GM12874 (cell line): ENCODE measurements at regions not wholly inside any gene's neighbourhood (a gene's known extent, or its start where the extent isn't known, plus 50 kb on each side); places are given as distances from the start of the nearest gene placed in this dataset.

ENCODE experiments used
- TF ChIP-seq, protein P1 (sequence below): IDR thresholded peaks from 2 replicates; pipeline ENCODE4 v1.5.1; 2011; ENCODE audit warnings: low read depth, mild to moderate bottlenecking, control low read depth, low read length, moderate library complexity; ENCODE audit not compliant: insufficient read depth

DNA sequence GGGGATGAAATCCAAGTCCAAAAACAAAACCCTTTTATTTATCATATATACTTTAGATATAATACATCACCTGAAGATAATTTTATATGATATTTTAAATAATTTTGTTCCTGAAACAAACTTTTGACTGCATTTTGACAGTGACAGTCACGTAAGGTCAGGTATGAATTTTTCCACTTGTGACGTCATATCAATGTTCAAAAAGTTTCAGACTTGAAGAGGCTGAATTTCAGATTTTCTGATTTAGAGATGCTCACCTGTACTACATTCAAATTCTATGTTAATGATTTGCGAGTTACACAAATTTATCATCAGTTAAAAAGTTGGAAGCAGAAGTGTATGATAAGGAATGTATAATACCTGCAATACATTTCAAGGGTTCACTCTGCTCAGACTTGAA is 136.1 kb upstream of the EPHA6 start:
- TF ChIP-seq, protein P1, sequence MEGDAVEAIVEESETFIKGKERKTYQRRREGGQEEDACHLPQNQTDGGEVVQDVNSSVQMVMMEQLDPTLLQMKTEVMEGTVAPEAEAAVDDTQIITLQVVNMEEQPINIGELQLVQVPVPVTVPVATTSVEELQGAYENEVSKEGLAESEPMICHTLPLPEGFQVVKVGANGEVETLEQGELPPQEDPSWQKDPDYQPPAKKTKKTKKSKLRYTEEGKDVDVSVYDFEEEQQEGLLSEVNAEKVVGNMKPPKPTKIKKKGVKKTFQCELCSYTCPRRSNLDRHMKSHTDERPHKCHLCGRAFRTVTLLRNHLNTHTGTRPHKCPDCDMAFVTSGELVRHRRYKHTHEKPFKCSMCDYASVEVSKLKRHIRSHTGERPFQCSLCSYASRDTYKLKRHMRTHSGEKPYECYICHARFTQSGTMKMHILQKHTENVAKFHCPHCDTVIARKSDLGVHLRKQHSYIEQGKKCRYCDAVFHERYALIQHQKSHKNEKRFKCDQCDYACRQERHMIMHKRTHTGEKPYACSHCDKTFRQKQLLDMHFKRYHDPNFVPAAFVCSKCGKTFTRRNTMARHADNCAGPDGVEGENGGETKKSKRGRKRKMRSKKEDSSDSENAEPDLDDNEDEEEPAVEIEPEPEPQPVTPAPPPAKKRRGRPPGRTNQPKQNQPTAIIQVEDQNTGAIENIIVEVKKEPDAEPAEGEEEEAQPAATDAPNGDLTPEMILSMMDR = no peak

DNA sequence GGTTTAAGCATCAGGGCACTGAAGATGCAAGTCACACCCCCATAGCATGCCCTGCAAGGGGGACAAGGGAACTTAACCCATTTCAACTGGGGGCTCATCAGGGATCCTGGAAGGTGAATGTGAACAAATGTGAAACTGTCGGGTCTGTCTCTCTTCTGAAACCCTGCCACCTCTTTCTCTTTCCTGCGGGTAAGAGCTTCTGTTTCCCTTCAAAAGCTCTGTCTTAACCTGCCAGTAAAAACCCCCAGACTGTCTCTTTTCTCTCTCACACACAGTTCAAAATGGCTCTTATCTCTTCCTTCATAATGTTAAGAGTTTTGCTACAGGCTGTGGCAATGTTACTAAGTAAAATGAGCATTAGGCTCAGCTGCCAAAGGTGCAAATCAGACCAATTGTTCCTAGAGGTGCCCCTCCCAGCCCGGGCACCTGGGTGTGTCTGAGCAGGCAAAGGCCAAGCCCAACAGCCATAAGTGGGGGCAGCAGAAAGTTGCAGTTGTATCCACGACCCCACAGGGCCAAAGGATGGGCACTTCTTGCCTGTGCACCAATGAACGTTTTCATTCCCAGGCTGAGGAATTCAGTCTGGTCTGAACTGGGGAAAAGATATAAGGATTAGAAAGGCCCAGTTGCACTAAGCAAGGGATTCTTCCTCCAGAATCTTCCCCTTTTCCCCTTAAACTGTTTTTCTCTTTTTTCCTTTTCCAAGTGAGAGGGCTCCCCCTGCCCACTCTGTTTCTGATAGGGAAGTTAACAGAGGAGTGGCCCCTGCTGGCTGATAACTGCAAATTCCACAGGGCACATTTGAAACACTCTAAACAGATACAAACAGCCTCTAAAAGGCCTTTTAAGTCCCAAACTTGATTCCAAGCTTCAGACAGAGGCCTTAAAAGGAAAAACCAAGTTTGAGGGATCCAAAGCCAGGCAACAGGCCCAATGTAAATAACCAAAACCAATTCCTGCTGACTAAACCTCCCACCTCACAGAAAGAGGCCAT is 113.8 kb upstream of the EPHA6 start:
- TF ChIP-seq, protein P1 = no peak

DNA sequence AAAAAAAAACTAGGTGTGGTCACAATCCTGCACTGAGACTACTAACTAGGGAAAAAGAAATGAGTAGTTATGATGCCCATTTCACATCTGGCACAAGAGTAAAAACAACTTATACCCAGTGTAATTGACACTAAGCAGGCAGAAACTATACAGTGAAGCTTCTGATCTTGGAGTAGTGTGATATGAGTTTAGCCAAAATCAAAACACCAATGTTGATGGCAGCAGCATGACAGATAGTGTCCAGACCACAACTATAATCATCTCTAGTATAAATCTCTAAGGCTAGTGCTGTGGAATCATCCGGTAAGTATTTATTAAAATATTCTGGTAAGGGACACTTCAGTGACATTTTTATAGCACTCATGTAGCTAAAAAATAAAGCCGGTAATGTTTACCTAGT is 108.5 kb upstream of the EPHA6 start:
- TF ChIP-seq, protein P1 = no peak

DNA sequence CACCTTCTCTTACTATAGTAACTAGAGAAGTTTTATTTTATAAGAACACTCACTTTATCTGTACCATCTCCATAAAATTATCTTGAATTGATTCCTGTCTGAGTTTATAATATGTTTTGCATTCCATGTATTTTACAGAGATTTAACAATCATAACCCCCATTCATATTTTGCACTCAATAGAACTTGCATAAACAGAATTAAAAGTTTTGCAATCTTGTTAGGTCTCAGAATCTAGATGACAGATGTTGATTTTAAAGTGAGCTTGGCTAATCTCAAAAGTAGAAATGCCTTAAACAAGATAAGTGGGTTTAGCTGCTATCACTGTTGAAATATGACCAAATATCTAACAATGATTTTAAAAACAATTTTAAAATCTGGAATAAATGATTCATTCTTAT is 107.9 kb upstream of the EPHA6 start:
- TF ChIP-seq, protein P1 = no peak

DNA sequence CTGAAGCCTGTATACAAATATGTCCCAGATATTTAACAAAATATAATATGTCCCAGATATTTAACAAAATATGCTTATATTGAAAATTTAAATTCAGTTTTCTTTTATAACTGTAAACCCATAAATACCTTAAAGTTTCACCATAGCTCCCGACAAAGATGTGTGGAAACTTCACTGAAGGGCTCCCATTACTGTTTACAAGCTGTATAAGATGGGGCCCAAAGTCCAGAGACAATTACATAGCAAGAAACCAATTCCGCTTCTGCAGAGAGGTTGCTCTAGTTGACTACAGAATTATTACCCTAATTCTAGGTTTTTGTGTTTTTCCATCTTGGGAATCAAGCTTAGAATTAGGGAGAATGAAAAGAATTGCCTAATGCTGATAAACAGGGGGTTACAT is 102.6 kb upstream of the EPHA6 start:
- TF ChIP-seq, protein P1 = no peak

DNA sequence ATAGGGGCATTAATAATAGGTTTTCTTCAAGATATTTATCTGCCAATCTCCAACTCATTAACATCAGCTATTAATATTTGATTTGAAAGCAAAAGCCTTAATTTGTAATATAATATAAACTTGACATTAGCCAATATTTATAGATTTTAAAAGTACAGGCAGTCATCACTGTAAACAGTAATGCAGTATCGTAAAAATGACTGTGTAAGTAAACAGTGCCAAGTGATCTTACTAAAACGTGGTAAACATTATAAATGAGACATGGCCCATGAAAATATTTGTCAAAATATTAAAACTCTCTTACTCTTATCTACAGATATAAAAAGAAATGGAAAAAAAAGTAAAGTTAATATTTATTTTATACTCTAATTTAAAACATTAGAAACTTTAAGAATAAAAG is 101.6 kb upstream of the EPHA6 start:
- TF ChIP-seq, protein P1 = no peak

DNA sequence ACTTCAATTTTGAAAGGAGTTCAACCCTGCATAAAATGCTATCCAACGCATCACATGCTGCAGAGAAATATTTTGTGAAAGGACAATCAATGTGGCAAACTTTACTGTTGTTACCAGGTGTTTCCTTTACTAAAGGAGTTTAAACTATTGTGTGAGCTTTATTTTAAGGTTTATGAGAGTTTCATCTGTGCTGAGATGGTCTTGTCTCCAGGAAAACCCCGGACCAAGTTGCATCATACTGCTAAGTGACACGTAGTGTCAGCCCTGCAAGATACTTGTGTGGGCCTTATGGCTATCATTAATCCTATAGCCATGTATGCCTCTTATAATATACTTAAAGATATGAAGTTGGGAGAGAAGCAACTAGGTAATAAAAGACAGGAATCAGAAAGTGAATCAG is 94.5 kb upstream of the EPHA6 start:
- TF ChIP-seq, protein P1 = no peak
